ENCODE measurements at regions not wholly inside any gene's neighbourhood (a gene's known extent, or its start where the extent isn't known, plus 50 kb on each side); places are given as distances from the start of the nearest gene placed in this dataset.

GRCh38 chr6:62519574-62519973, 233.5 kb upstream of the KHDRBS2 start:
- intact Hi-C loops (cut with micrococcal nuclease): no loop called here
- peaks cover 5% of the 10 kb centered on the region for H3K9me3 Mint-ChIP-seq
- no peak overlapping the region for H3K4me3 Mint-ChIP-seq
- H3K27ac Mint-ChIP-seq: no peak overlapping the region
- no peaks in the 10 kb centered on the region for H3K27me3 Mint-ChIP-seq (ENCODE audit: insufficient read depth)
- H3K4me1 Mint-ChIP-seq (ENCODE audit: low read depth): no peaks in the 10 kb centered on the region
- no peaks in the 10 kb centered on the region for H3K36me3 Mint-ChIP-seq (ENCODE audit: low read depth)
- DNase-seq (ENCODE audit: low spot score): no peak

GRCh38 chr6:62516291-62517141, 230.5 kb upstream of the KHDRBS2 start:
- no peaks in the 10 kb centered on the region for H3K27me3 Mint-ChIP-seq (ENCODE audit: insufficient read depth)
- H3K36me3 Mint-ChIP-seq (ENCODE audit: low read depth): no peaks in the 10 kb centered on the region
- no peak for DNase-seq (ENCODE audit: low spot score)
- H3K9me3 Mint-ChIP-seq: peaks cover 3% of the 10 kb centered on the region
- H3K4me3 Mint-ChIP-seq: no peak overlapping the region
- no peak overlapping the region for H3K27ac Mint-ChIP-seq
- intact Hi-C loops (cut with micrococcal nuclease): no loop called here
- H3K4me1 Mint-ChIP-seq (ENCODE audit: low read depth): no peaks in the 10 kb centered on the region

GRCh38 chr6:62492192-62492822, 206.3 kb upstream of the KHDRBS2 start:
- intact Hi-C loops (cut with micrococcal nuclease): no loop called here
- H3K36me3 Mint-ChIP-seq (ENCODE audit: low read depth): no peaks in the 10 kb centered on the region
- no peak overlapping the region for H3K4me3 Mint-ChIP-seq
- peaks cover 39% of the 10 kb centered on the region for H3K9me3 Mint-ChIP-seq
- no peaks in the 10 kb centered on the region for H3K27me3 Mint-ChIP-seq (ENCODE audit: insufficient read depth)
- no peak for DNase-seq (ENCODE audit: low spot score)
- H3K27ac Mint-ChIP-seq: no peak overlapping the region
- no peaks in the 10 kb centered on the region for H3K4me1 Mint-ChIP-seq (ENCODE audit: low read depth)

GRCh38 chr6:62480544-62480943, 194.5 kb upstream of the KHDRBS2 start:
- intact Hi-C loops (cut with micrococcal nuclease): no loop called here
- Mint-ChIP-seq H3K4me1 (ENCODE audit: low read depth) (no peaks in the 10 kb centered on the region), H3K27me3 (ENCODE audit: insufficient read depth) (no peaks in the 10 kb centered on the region), H3K27ac (no peak overlapping the region), H3K36me3 (ENCODE audit: low read depth) (no peaks in the 10 kb centered on the region), H3K9me3 (no peaks in the 10 kb centered on the region), H3K4me3 (no peak overlapping the region)
- DNase-seq (ENCODE audit: low spot score): no peak

- Mint-ChIP-seq H3K27ac (no peak overlapping the region), H3K36me3 (ENCODE audit: low read depth) (no peaks in the 10 kb centered on the region), H3K27me3 (ENCODE audit: insufficient read depth) (no peaks in the 10 kb centered on the region), H3K4me1 (ENCODE audit: low read depth) (no peaks in the 10 kb centered on the region), H3K9me3 (no peaks in the 10 kb centered on the region), H3K4me3 (no peak overlapping the region)
- DNase-seq (ENCODE audit: low spot score): no peak
- intact Hi-C loops (cut with micrococcal nuclease): no loop called here
Observed at GRCh38 chr6:62479697-62480220, 193.7 kb upstream of the KHDRBS2 start.

- H3K9me3 Mint-ChIP-seq: no peaks in the 10 kb centered on the region
- no peak overlapping the region for H3K27ac Mint-ChIP-seq
- DNase-seq (ENCODE audit: low spot score): no peak
- no peaks in the 10 kb centered on the region for H3K36me3 Mint-ChIP-seq (ENCODE audit: low read depth)
- intact Hi-C loops (cut with micrococcal nuclease): no loop called here
- no peaks in the 10 kb centered on the region for H3K27me3 Mint-ChIP-seq (ENCODE audit: insufficient read depth)
- no peak overlapping the region for H3K4me3 Mint-ChIP-seq
- no peaks in the 10 kb centered on the region for H3K4me1 Mint-ChIP-seq (ENCODE audit: low read depth)
Observed at GRCh38 chr6:62474793-62475192, 188.8 kb upstream of the KHDRBS2 start.

GRCh38 chr6:62466607-62467006, 180.6 kb upstream of the KHDRBS2 start:
- no peaks in the 10 kb centered on the region for H3K9me3 Mint-ChIP-seq
- intact Hi-C loops (cut with micrococcal nuclease): no loop called here
- no peak overlapping the region for H3K4me3 Mint-ChIP-seq
- H3K27ac Mint-ChIP-seq: no peak overlapping the region
- no peak for DNase-seq (ENCODE audit: low spot score)
- no peaks in the 10 kb centered on the region for H3K4me1 Mint-ChIP-seq (ENCODE audit: low read depth)
- H3K36me3 Mint-ChIP-seq (ENCODE audit: low read depth): no peaks in the 10 kb centered on the region
- no peaks in the 10 kb centered on the region for H3K27me3 Mint-ChIP-seq (ENCODE audit: insufficient read depth)

GRCh38 chr6:62465206-62465605, 179.2 kb upstream of the KHDRBS2 start:
- no peak overlapping the region for H3K4me3 Mint-ChIP-seq
- no peaks in the 10 kb centered on the region for H3K36me3 Mint-ChIP-seq (ENCODE audit: low read depth)
- H3K4me1 Mint-ChIP-seq (ENCODE audit: low read depth): no peaks in the 10 kb centered on the region
- H3K27ac Mint-ChIP-seq: no peak overlapping the region
- DNase-seq (ENCODE audit: low spot score): no peak
- intact Hi-C loops (cut with micrococcal nuclease): no loop called here
- no peaks in the 10 kb centered on the region for H3K9me3 Mint-ChIP-seq
- no peaks in the 10 kb centered on the region for H3K27me3 Mint-ChIP-seq (ENCODE audit: insufficient read depth)

- Mint-ChIP-seq H3K27ac (no peak overlapping the region), H3K4me1 (ENCODE audit: low read depth) (no peaks in the 10 kb centered on the region), H3K9me3 (peaks cover 14% of the 10 kb centered on the region), H3K27me3 (ENCODE audit: insufficient read depth) (no peaks in the 10 kb centered on the region), H3K4me3 (no peak overlapping the region), H3K36me3 (ENCODE audit: low read depth) (no peaks in the 10 kb centered on the region)
- no peak for DNase-seq (ENCODE audit: low spot score)
- intact Hi-C loops (cut with micrococcal nuclease): no loop called here
Observed at GRCh38 chr6:62452586-62452985, 166.6 kb upstream of the KHDRBS2 start.

- Mint-ChIP-seq H3K9me3 (peaks cover 5% of the 10 kb centered on the region), H3K27ac (no peak overlapping the region), H3K4me1 (ENCODE audit: low read depth) (no peaks in the 10 kb centered on the region), H3K27me3 (ENCODE audit: insufficient read depth) (no peaks in the 10 kb centered on the region), H3K36me3 (ENCODE audit: low read depth) (no peaks in the 10 kb centered on the region), H3K4me3 (no peak overlapping the region)
- no peak for DNase-seq (ENCODE audit: low spot score)
- intact Hi-C loops (cut with micrococcal nuclease): no loop called here
Observed at GRCh38 chr6:62446647-62447316, 160.8 kb upstream of the KHDRBS2 start.

GRCh38 chr6:62445521-62445920, 159.5 kb upstream of the KHDRBS2 start:
- H3K9me3 Mint-ChIP-seq: peaks cover 10% of the 10 kb centered on the region
- no peak overlapping the region for H3K27ac Mint-ChIP-seq
- intact Hi-C loops (cut with micrococcal nuclease): no loop called here
- no peak for DNase-seq (ENCODE audit: low spot score)
- H3K4me1 Mint-ChIP-seq (ENCODE audit: low read depth): no peaks in the 10 kb centered on the region
- H3K27me3 Mint-ChIP-seq (ENCODE audit: insufficient read depth): no peaks in the 10 kb centered on the region
- no peaks in the 10 kb centered on the region for H3K36me3 Mint-ChIP-seq (ENCODE audit: low read depth)
- H3K4me3 Mint-ChIP-seq: no peak overlapping the region

- Mint-ChIP-seq H3K9me3 (peaks cover 19% of the 10 kb centered on the region), H3K27me3 (ENCODE audit: insufficient read depth) (no peaks in the 10 kb centered on the region), H3K4me3 (no peak overlapping the region), H3K4me1 (ENCODE audit: low read depth) (no peaks in the 10 kb centered on the region), H3K27ac (no peak overlapping the region), H3K36me3 (ENCODE audit: low read depth) (no peaks in the 10 kb centered on the region)
- intact Hi-C loops (cut with micrococcal nuclease): no loop called here
- no peak for DNase-seq (ENCODE audit: low spot score)
Observed at GRCh38 chr6:62441182-62441581, 155.2 kb upstream of the KHDRBS2 start.

GRCh38 chr6:62429781-62430180, 143.8 kb upstream of the KHDRBS2 start:
- no peak overlapping the region for H3K4me3 Mint-ChIP-seq
- DNase-seq (ENCODE audit: low spot score): no peak
- H3K27me3 Mint-ChIP-seq (ENCODE audit: insufficient read depth): no peaks in the 10 kb centered on the region

More at GRCh38 chr6:62429781-62430180, 143.8 kb upstream of the KHDRBS2 start:
- no peaks in the 10 kb centered on the region for H3K36me3 Mint-ChIP-seq (ENCODE audit: low read depth)
- H3K9me3 Mint-ChIP-seq: peaks cover 5% of the 10 kb centered on the region
- intact Hi-C loops (cut with micrococcal nuclease): no loop called here
- no peak overlapping the region for H3K27ac Mint-ChIP-seq
- no peaks in the 10 kb centered on the region for H3K4me1 Mint-ChIP-seq (ENCODE audit: low read depth)

All from activated T-helper 1 cell treated with anti-CD3 and anti-CD28 coated beads, Interleukin-12 subunit alpha, Interleukin-12 subunit beta, Interleukin-2, Interleukin-4 antibody, amounts not matched to agents 30 ng/mL and 10 ng/mL and 1 ng/mL, durations not matched to agents 14 hours and 24 hours and 36 hours (primary cell).